NT2/D1 (cell line): ENCODE measurements at regions not wholly inside any gene's neighbourhood (a gene's known extent, or its start where the extent isn't known, plus 50 kb on each side); places are given as distances from the start of the nearest gene placed in this dataset.

Experiments used
- SUZ12 ChIP-seq: IDR thresholded peaks from 2 replicates; pipeline ENCODE4 v1.6.1; 2011; ENCODE audit not compliant: insufficient read length, insufficient read depth; ENCODE audit errors: extremely low read depth
- YY1 ChIP-seq: IDR thresholded peaks from 2 replicates; pipeline ENCODE4 v1.6.1; 2011; ENCODE audit not compliant: insufficient read length, insufficient read depth
- ZNF274 ChIP-seq: IDR thresholded peaks from 2 replicates; pipeline ENCODE4 v1.6.1; 2011; ENCODE audit warnings: mild to moderate bottlenecking, low read depth, low read length

- TF ChIP-seq YY1 = no peak
- no peak for TF ChIP-seq ZNF274
- TF ChIP-seq SUZ12 = no peak
Measured at GRCh38 chr1:239016337-239016736, 370.0 kb upstream of the CHRM3 start.
